ENCODE measurements at regions not wholly inside any gene's neighbourhood (a gene's known extent, or its start where the extent isn't known, plus 50 kb on each side); places are given as distances from the start of the nearest gene placed in this dataset.

GRCh38 chr15:25554640-25555039 lies 115.8 kb upstream of the UBE3A start:
- no peak for ATAC-seq
- no peak for DNase-seq
- no peaks in the 10 kb centered on the region for H3K4me1 Mint-ChIP-seq (ENCODE audit: low read depth)
- peaks cover 5% of the 10 kb centered on the region for H3K9me3 Mint-ChIP-seq (ENCODE audit: insufficient read depth)
- H3K36me3 Mint-ChIP-seq (ENCODE audit: low read depth) = no peaks in the 10 kb centered on the region
- H3K4me3 Mint-ChIP-seq = no peak overlapping the region
- ChIA-PET POLR2A (no interaction called here), CTCF (no interaction called here)
- no peak overlapping the region for H3K27ac Mint-ChIP-seq
- H3K27me3 Mint-ChIP-seq (ENCODE audit: low read depth) = no peaks in the 10 kb centered on the region

DNA sequence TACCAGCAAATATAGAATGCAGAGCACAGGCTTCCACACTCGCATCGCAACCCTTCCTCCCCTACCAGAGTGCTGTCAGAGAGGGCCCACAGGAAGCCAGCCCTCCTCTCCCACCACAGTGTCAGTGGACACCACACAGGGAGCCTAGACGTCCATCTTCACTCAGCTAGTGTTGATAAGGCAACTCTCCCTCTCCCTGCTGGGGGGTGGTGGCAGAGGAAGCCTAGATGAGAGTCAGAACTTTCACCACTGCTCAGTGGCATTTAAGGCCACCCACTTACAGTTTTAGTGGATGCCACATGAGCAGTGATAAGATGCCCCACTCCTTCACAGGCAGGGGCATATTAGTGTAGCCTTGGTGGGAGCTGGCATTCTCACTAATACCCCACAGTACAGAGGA lies 109.8 kb upstream of the UBE3A start:
- no peak for DNase-seq
- Mint-ChIP-seq H3K27me3 (ENCODE audit: low read depth) (no peaks in the 10 kb centered on the region), H3K9me3 (ENCODE audit: insufficient read depth) (peaks cover 5% of the 10 kb centered on the region), H3K4me1 (ENCODE audit: low read depth) (no peaks in the 10 kb centered on the region), H3K4me3 (no peak overlapping the region), H3K36me3 (ENCODE audit: low read depth) (no peaks in the 10 kb centered on the region), H3K27ac (no peak overlapping the region)
- ATAC-seq = no peak
- ChIA-PET CTCF (no interaction called here), POLR2A (no interaction called here)

DNA sequence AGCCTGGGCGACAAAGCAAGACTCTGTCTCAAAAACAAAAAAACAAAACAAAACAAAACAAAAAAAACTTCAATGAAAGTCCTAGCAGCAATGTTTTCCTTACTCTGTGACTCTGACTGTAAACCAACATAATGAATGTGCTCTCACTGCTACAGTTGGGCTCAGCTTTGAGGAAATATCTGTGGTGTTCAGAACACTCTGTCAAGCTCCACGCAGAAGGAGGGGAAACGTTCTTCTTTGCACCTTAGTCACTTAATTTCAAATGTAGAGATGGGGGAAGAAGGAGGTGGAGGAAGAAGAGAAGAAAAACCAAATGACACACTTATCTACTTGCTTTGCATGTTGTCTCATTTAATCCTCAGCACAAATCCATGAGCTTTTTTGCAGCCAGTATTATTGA lies 107.1 kb upstream of the UBE3A start:
- no peak overlapping the region for H3K4me3 Mint-ChIP-seq
- DNase-seq (no peak), ATAC-seq (no peak)
- H3K4me1 Mint-ChIP-seq (ENCODE audit: low read depth) = no peaks in the 10 kb centered on the region
- no peaks in the 10 kb centered on the region for H3K27me3 Mint-ChIP-seq (ENCODE audit: low read depth)
- CTCF ChIA-PET = no interaction called here
- H3K9me3 Mint-ChIP-seq (ENCODE audit: insufficient read depth) = no peaks in the 10 kb centered on the region
- H3K36me3 Mint-ChIP-seq (ENCODE audit: low read depth) = no peaks in the 10 kb centered on the region
- POLR2A ChIA-PET = no interaction called here
- H3K27ac Mint-ChIP-seq = no peak overlapping the region

GRCh38 chr15:25545017-25545416 lies 106.2 kb upstream of the UBE3A start:
- ChIA-PET CTCF (no interaction called here), POLR2A (no interaction called here)
- H3K9me3 Mint-ChIP-seq (ENCODE audit: insufficient read depth) = no peaks in the 10 kb centered on the region
- H3K36me3 Mint-ChIP-seq (ENCODE audit: low read depth) = no peaks in the 10 kb centered on the region
- H3K4me3 Mint-ChIP-seq = no peak overlapping the region
- H3K27me3 Mint-ChIP-seq (ENCODE audit: low read depth) = no peaks in the 10 kb centered on the region
- ATAC-seq (no peak), DNase-seq (no peak)
- H3K27ac Mint-ChIP-seq = no peak overlapping the region
- H3K4me1 Mint-ChIP-seq (ENCODE audit: low read depth) = no peaks in the 10 kb centered on the region

DNA sequence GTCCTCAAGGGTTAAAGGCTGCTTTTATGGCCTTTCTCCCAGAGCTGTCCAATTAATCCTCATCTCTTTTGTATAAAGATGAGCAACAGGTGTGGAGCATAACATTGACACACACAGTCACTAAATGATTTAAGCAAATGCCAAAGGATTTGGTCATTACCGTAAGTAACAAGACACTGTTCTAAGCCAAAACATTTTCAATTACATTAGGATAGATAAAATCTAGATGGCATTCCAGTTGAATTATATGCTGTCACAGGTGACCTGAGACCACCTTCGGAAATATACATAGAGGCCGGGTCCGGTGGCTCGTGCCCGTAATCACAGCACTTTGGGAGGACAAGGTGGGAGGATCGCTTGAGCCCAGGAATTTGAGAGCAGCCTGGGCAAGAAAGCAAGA lies 105.3 kb upstream of the UBE3A start:
- DNase-seq = no peak
- H3K36me3 Mint-ChIP-seq (ENCODE audit: low read depth) = no peaks in the 10 kb centered on the region
- ChIA-PET CTCF (no interaction called here), POLR2A (no interaction called here)
- H3K4me1 Mint-ChIP-seq (ENCODE audit: low read depth) = no peaks in the 10 kb centered on the region
- H3K27me3 Mint-ChIP-seq (ENCODE audit: low read depth) = no peaks in the 10 kb centered on the region
- no peaks in the 10 kb centered on the region for H3K9me3 Mint-ChIP-seq (ENCODE audit: insufficient read depth)
- no peak for ATAC-seq
- no peak overlapping the region for H3K27ac Mint-ChIP-seq
- H3K4me3 Mint-ChIP-seq = no peak overlapping the region

- no peak for DNase-seq
- Mint-ChIP-seq H3K36me3 (ENCODE audit: low read depth) (no peaks in the 10 kb centered on the region), H3K27me3 (ENCODE audit: low read depth) (no peaks in the 10 kb centered on the region), H3K4me1 (ENCODE audit: low read depth) (no peaks in the 10 kb centered on the region), H3K4me3 (no peak overlapping the region), H3K27ac (no peak overlapping the region), H3K9me3 (ENCODE audit: insufficient read depth) (no peaks in the 10 kb centered on the region)
- CTCF ChIA-PET = no interaction called here
- POLR2A ChIA-PET = no interaction called here
- no peak for ATAC-seq
Observed at GRCh38 chr15:25543196-25543595, 104.4 kb upstream of the UBE3A start.

- no peak for DNase-seq
- CTCF ChIA-PET = no interaction called here
- H3K4me3 Mint-ChIP-seq = no peak overlapping the region
- no peak for ATAC-seq
- POLR2A ChIA-PET = no interaction called here
- no peaks in the 10 kb centered on the region for H3K9me3 Mint-ChIP-seq (ENCODE audit: insufficient read depth)
- no peaks in the 10 kb centered on the region for H3K4me1 Mint-ChIP-seq (ENCODE audit: low read depth)
- no peaks in the 10 kb centered on the region for H3K36me3 Mint-ChIP-seq (ENCODE audit: low read depth)
- H3K27me3 Mint-ChIP-seq (ENCODE audit: low read depth) = no peaks in the 10 kb centered on the region
- H3K27ac Mint-ChIP-seq = no peak overlapping the region
Observed at GRCh38 chr15:25541228-25541627, 102.4 kb upstream of the UBE3A start.

DNA sequence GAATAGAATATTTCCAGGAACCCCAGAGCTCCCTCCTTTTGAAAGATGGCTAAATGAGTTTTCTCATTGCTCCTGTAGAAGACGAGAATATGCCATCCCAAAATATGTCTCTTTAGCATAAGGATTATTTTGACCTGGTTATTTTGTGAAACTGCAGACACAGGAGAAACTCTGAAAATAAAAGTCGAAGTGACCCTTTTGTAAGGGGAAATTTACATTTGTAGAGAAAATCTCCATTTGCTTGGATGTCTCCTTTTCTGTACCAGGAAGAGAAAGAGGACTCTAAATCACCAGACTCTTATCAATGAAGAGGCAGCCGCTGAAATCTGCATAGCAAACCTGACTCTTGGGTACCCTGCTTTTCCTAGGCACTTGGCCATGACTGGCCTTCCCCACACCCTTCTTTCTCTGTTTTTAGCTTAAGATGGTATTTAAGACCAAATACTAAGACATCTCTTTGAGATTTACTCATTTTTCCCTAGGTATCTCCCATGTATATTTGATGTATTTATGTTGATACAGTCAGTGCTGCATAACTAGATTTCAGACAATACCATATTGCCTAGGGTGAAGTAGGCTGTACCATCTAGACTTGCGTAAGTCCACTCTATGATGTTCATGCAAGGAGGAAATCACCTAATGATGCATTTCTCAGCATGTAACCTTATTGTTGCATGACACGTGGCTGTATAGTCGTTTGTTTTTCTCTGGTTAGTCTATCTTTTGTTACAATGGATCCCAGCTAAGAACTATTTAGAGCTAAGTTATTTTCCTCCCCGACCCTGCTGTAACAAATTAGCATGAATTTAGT lies 98.2 kb upstream of the UBE3A start:
- H3K4me1 Mint-ChIP-seq (ENCODE audit: low read depth) = no peaks in the 10 kb centered on the region
- H3K9me3 Mint-ChIP-seq (ENCODE audit: insufficient read depth) = peaks cover 6% of the 10 kb centered on the region
- POLR2A ChIA-PET = no interaction called here
- no peaks in the 10 kb centered on the region for H3K27me3 Mint-ChIP-seq (ENCODE audit: low read depth)
- H3K36me3 Mint-ChIP-seq (ENCODE audit: low read depth) = no peaks in the 10 kb centered on the region
- H3K4me3 Mint-ChIP-seq = no peak overlapping the region
- CTCF ChIA-PET = no interaction called here
- no peak overlapping the region for H3K27ac Mint-ChIP-seq
- ATAC-seq = no peak
- no peak for DNase-seq

- DNase-seq (no peak), ATAC-seq (no peak)
- Mint-ChIP-seq H3K27ac (no peak overlapping the region), H3K27me3 (ENCODE audit: low read depth) (no peaks in the 10 kb centered on the region), H3K4me3 (no peak overlapping the region), H3K9me3 (ENCODE audit: insufficient read depth) (peaks cover 9% of the 10 kb centered on the region), H3K4me1 (ENCODE audit: low read depth) (no peaks in the 10 kb centered on the region), H3K36me3 (ENCODE audit: low read depth) (no peaks in the 10 kb centered on the region)
- ChIA-PET CTCF (no interaction called here), POLR2A (no interaction called here)
Observed at GRCh38 chr15:25535866-25536265, 97.0 kb upstream of the UBE3A start.

DNA sequence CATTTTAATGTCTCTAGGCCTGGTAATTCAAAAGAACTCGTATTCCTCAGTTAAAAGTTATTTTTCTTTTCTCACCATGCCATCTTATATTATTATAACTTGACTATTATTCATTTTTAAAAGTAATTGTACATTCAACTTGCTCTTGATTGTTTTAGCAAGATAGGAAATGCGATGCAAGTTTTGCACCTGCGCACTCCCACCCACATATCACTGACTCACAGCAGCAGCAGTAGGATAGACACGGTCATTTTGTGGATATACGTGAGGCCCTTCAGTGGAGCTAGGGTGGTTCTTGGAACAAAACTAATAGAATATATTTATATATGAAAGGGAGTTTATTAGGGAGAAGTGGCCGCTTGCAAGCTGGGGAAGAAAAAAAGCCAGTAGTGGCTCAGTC lies 95.5 kb upstream of the UBE3A start:
- H3K36me3 Mint-ChIP-seq (ENCODE audit: low read depth) = no peaks in the 10 kb centered on the region
- ChIA-PET CTCF (no interaction called here), POLR2A (no interaction called here)
- peaks cover 9% of the 10 kb centered on the region for H3K9me3 Mint-ChIP-seq (ENCODE audit: insufficient read depth)
- DNase-seq (no peak), ATAC-seq (no peak)
- no peak overlapping the region for H3K27ac Mint-ChIP-seq
- H3K4me1 Mint-ChIP-seq (ENCODE audit: low read depth) = no peaks in the 10 kb centered on the region
- H3K4me3 Mint-ChIP-seq = no peak overlapping the region
- no peaks in the 10 kb centered on the region for H3K27me3 Mint-ChIP-seq (ENCODE audit: low read depth)

DNA sequence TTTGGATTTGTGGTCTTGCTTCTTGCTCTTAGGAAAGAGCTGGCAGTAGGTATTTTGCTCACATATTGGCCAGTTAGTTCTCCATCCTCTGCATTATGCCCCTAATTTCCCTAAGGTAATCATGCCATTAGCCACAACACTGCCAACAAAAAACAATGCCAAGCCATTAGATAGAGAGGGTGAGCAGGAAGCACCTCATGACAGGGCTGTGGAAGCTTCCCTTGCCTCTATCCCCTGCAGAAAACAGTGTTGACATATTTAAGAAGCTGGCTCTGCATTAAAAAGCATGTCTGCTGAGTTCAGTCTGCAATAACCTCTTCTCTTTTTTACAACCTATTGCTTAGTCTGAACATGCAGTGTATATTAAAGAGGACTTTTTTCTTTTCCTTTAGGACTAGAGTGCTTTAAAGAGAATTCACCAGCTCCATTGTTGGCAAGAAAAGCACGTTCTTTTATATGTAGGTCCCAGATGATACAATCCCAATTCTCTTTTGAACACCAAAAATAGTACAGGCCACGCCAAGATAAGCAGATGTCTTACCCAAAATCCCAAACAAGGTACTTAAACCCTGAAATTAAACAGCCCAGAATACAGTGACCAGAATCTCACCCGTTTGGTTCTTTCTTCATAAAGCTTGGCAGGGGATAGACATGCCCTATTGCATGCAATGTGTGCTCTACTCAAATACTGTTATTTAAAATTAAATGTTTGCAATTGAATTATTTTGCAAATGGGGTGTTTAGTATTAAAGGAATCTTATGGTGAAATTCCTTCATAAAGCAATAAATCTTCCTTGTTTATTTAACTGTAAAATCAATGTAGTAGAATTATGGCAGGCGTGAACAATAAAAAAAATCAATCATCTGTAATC lies 93.7 kb upstream of the UBE3A start:
- ATAC-seq = no peak
- no peak for DNase-seq
- ChIA-PET POLR2A (no interaction called here), CTCF (no interaction called here)
- Mint-ChIP-seq H3K27ac (no peak overlapping the region), H3K4me3 (no peak overlapping the region), H3K27me3 (ENCODE audit: low read depth) (no peaks in the 10 kb centered on the region), H3K9me3 (ENCODE audit: insufficient read depth) (peaks cover 9% of the 10 kb centered on the region), H3K36me3 (ENCODE audit: low read depth) (peaks cover 2% of the 10 kb centered on the region), H3K4me1 (ENCODE audit: low read depth) (no peaks in the 10 kb centered on the region)

DNA sequence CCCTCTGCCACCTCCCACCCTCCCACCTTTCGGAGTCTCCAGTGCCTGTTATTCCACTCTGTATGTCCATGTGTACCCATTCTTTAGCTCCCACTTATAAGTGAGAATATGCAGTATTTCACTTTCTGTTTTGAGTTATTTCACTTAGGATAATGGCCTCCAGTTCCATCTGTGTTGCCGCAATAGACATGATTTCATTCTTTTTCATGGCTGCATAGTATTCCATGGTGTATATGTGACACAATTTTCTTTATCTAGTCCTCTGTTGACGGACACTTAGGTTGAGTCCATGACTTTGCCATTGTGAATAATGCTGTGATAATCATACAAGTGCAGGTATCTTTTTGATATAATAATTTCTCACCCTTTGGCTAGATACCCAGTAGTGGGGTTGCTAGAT lies 91.0 kb upstream of the UBE3A start:
- no peak overlapping the region for H3K27ac Mint-ChIP-seq
- no peak overlapping the region for H3K4me3 Mint-ChIP-seq
- H3K4me1 Mint-ChIP-seq (ENCODE audit: low read depth) = no peaks in the 10 kb centered on the region
- POLR2A ChIA-PET = no interaction called here
- H3K36me3 Mint-ChIP-seq (ENCODE audit: low read depth) = peaks cover 3% of the 10 kb centered on the region
- H3K9me3 Mint-ChIP-seq (ENCODE audit: insufficient read depth) = peaks cover 3% of the 10 kb centered on the region
- CTCF ChIA-PET = no interaction called here
- DNase-seq = no peak
- no peak for ATAC-seq
- no peaks in the 10 kb centered on the region for H3K27me3 Mint-ChIP-seq (ENCODE audit: low read depth)

Measured in activated CD8-positive, alpha-beta T cell treated with anti-CD3 and anti-CD28 coated beads, Interleukin-2, amount 10 ng/mL, durations not matched to agents 7 days and 5 days (primary cell).